ENCODE measurements at regions not wholly inside any gene's neighbourhood (a gene's known extent, or its start where the extent isn't known, plus 50 kb on each side); places are given as distances from the start of the nearest gene placed in this dataset.

GRCh38 chr10:78173360-78174015, 139.8 kb downstream of the RPS24 start:
- TF ChIP-seq REST (IDR thresholded peaks at IDR 0.05; ENCODE audit: insufficient read depth in 1 of 2, low read depth in 2 of 2, low read length in 2 of 2) = no peak
- TF ChIP-seq POLR2AphosphoS5 (IDR thresholded peaks at IDR 0.05; ENCODE audit: low read depth, low read length) = no peak
- TF ChIP-seq TAF1 (IDR thresholded peaks at IDR 0.05; ENCODE audit: borderline replicate concordance, insufficient read depth, low read length) = no peak
- TF ChIP-seq FOXP2 (optimal IDR thresholded peaks at IDR 0.05; ENCODE audit: borderline replicate concordance, extremely low read depth, extremely low read length, insufficient read depth) = no peak
- TF ChIP-seq SIN3A (IDR thresholded peaks at IDR 0.05; ENCODE audit: borderline replicate concordance, insufficient read depth, low read length) = no peak

GRCh38 chr10:78175444-78176015, 141.9 kb downstream of the RPS24 start:
- TF ChIP-seq POLR2AphosphoS5 (IDR thresholded peaks at IDR 0.05; ENCODE audit: low read depth, low read length) = no peak
- no peak for TF ChIP-seq REST (IDR thresholded peaks at IDR 0.05; ENCODE audit: insufficient read depth in 1 of 2, low read depth in 2 of 2, low read length in 2 of 2)
- no peak for TF ChIP-seq FOXP2 (optimal IDR thresholded peaks at IDR 0.05; ENCODE audit: borderline replicate concordance, extremely low read depth, extremely low read length, insufficient read depth)
- TF ChIP-seq TAF1 (IDR thresholded peaks at IDR 0.05; ENCODE audit: borderline replicate concordance, insufficient read depth, low read length) = no peak
- no peak for TF ChIP-seq SIN3A (IDR thresholded peaks at IDR 0.05; ENCODE audit: borderline replicate concordance, insufficient read depth, low read length)

- TF ChIP-seq FOXP2 (optimal IDR thresholded peaks at IDR 0.05; ENCODE audit: borderline replicate concordance, extremely low read depth, extremely low read length, insufficient read depth) (no peak), POLR2AphosphoS5 (IDR thresholded peaks at IDR 0.05; ENCODE audit: low read depth, low read length) (no peak), SIN3A (IDR thresholded peaks at IDR 0.05; ENCODE audit: borderline replicate concordance, insufficient read depth, low read length) (no peak)
Observed at GRCh38 chr10:78176320-78177317, 143.0 kb downstream of the RPS24 start.

GRCh38 chr10:78177491-78178185, 144.0 kb downstream of the RPS24 start:
- TF ChIP-seq SIN3A (IDR thresholded peaks at IDR 0.05; ENCODE audit: borderline replicate concordance, insufficient read depth, low read length) = no peak
- no peak for TF ChIP-seq REST (IDR thresholded peaks at IDR 0.05; ENCODE audit: insufficient read depth in 1 of 2, low read depth in 2 of 2, low read length in 2 of 2)
- TF ChIP-seq POLR2AphosphoS5 (IDR thresholded peaks at IDR 0.05; ENCODE audit: low read depth, low read length) = no peak
- TF ChIP-seq FOXP2 (optimal IDR thresholded peaks at IDR 0.05; ENCODE audit: borderline replicate concordance, extremely low read depth, extremely low read length, insufficient read depth) = no peak
- TF ChIP-seq TAF1 (IDR thresholded peaks at IDR 0.05; ENCODE audit: borderline replicate concordance, insufficient read depth, low read length) = no peak

- no peak for TF ChIP-seq SIN3A (IDR thresholded peaks at IDR 0.05; ENCODE audit: borderline replicate concordance, insufficient read depth, low read length)
- no peak for TF ChIP-seq POLR2AphosphoS5 (IDR thresholded peaks at IDR 0.05; ENCODE audit: low read depth, low read length)
- TF ChIP-seq TAF1 (IDR thresholded peaks at IDR 0.05; ENCODE audit: borderline replicate concordance, insufficient read depth, low read length) = no peak
- TF ChIP-seq FOXP2 (optimal IDR thresholded peaks at IDR 0.05; ENCODE audit: borderline replicate concordance, extremely low read depth, extremely low read length, insufficient read depth) = no peak
- no peak for TF ChIP-seq REST (IDR thresholded peaks at IDR 0.05; ENCODE audit: insufficient read depth in 1 of 2, low read depth in 2 of 2, low read length in 2 of 2)
Observed at GRCh38 chr10:78178397-78178796, 144.7 kb downstream of the RPS24 start.
